ENCODE measurements at regions not wholly inside any gene's neighbourhood (a gene's known extent, or its start where the extent isn't known, plus 50 kb on each side); places are given as distances from the start of the nearest gene placed in this dataset.

- peak; percentile 80 to 86 for DNase-seq (ENCODE audit: low read depth in 2 of 2)
Measured at GRCh38 chr1:244970744-244971551, 106.6 kb upstream of the HNRNPU start.

GRCh38 chr1:244970236-244970743 is 105.9 kb upstream of the HNRNPU start:
- DNase-seq (ENCODE audit: low read depth in 2 of 2), result peak in 1 of 2 donors; percentile 31

- peak; percentile 29 to 39 for DNase-seq (ENCODE audit: low read depth in 2 of 2)
Measured at GRCh38 chr1:244969355-244970235, 105.3 kb upstream of the HNRNPU start.

GRCh38 chr1:244968881-244969280 is 104.5 kb upstream of the HNRNPU start:
- DNase-seq (ENCODE audit: low read depth in 2 of 2), result no peak

- DNase-seq (ENCODE audit: low read depth in 2 of 2), result no peak
Measured at GRCh38 chr1:244968471-244968871, 104.1 kb upstream of the HNRNPU start.

- no peak for DNase-seq (ENCODE audit: low read depth in 2 of 2)
Measured at GRCh38 chr1:244967159-244967558, 102.8 kb upstream of the HNRNPU start.

- no peak for DNase-seq (ENCODE audit: low read depth in 2 of 2)
Measured at GRCh38 chr1:244965185-244966030, 101.1 kb upstream of the HNRNPU start.

GRCh38 chr1:244964112-244964971 is 100.0 kb upstream of the HNRNPU start:
- DNase-seq (ENCODE audit: low read depth in 2 of 2), result no peak

- no peak for DNase-seq (ENCODE audit: low read depth in 2 of 2)
Measured at GRCh38 chr1:244963231-244963826, 99.0 kb upstream of the HNRNPU start.

GRCh38 chr1:244962130-244962529 is 97.8 kb upstream of the HNRNPU start:
- no peak for DNase-seq (ENCODE audit: low read depth in 2 of 2)

- no peak for DNase-seq (ENCODE audit: low read depth in 2 of 2)
Measured at GRCh38 chr1:244960904-244961303, 96.6 kb upstream of the HNRNPU start.

GRCh38 chr1:244958593-244958992 is 94.2 kb upstream of the HNRNPU start:
- no peak for DNase-seq (ENCODE audit: low read depth in 2 of 2)

GRCh38 chr1:244957525-244957924 is 93.2 kb upstream of the HNRNPU start:
- DNase-seq (ENCODE audit: low read depth in 2 of 2), result no peak

- DNase-seq (ENCODE audit: low read depth in 2 of 2), result no peak
Measured at GRCh38 chr1:244957122-244957521, 92.8 kb upstream of the HNRNPU start.

GRCh38 chr1:244955661-244956060 is 91.3 kb upstream of the HNRNPU start:
- no peak for DNase-seq (ENCODE audit: low read depth in 2 of 2)

- DNase-seq (ENCODE audit: low read depth in 2 of 2), result no peak
Measured at GRCh38 chr1:244954359-244954758, 90.0 kb upstream of the HNRNPU start.

GRCh38 chr1:244953901-244954300 is 89.6 kb upstream of the HNRNPU start:
- DNase-seq (ENCODE audit: low read depth in 2 of 2), result no peak

GRCh38 chr1:244952940-244953339 is 88.6 kb upstream of the HNRNPU start:
- no peak for DNase-seq (ENCODE audit: low read depth in 2 of 2)

GRCh38 chr1:244952280-244952933 is 88.1 kb upstream of the HNRNPU start:
- DNase-seq (ENCODE audit: low read depth in 2 of 2), result no peak

- DNase-seq (ENCODE audit: low read depth in 2 of 2), result no peak
Measured at GRCh38 chr1:244948416-244948815, 84.1 kb upstream of the HNRNPU start.
